H9 (cell line): ENCODE measurements at regions not wholly inside any gene's neighbourhood (a gene's known extent, or its start where the extent isn't known, plus 50 kb on each side); places are given as distances from the start of the nearest gene placed in this dataset.

Experiments used
- DNase-seq: peaks from one replicate; pipeline ENCODE4 v3.0.0-alpha.2; 2017
- H2AFZ ChIP-seq: one replicate; pipeline ENCODE4 v1.6.1; 2013; ENCODE audit warnings: mild to moderate bottlenecking, low read length, control low read depth, moderate library complexity
- H2AK5ac ChIP-seq: 2 replicates; pipeline ENCODE4 v1.6.1; 2013; ENCODE audit warnings: low read length, control low read depth, mixed read lengths; ENCODE audit not compliant: insufficient read length
- H2BK120ac ChIP-seq: one replicate; pipeline ENCODE4 v1.6.1; 2013; ENCODE audit warnings: low read depth, mild to moderate bottlenecking, low read length, control low read depth, inconsistent platforms; ENCODE audit not compliant: poor library complexity, severe bottlenecking
- H2BK12ac ChIP-seq: 2 replicates; pipeline ENCODE4 v1.6.1; 2013; ENCODE audit warnings: low read length, control low read depth, mixed read lengths, low read depth; ENCODE audit not compliant: insufficient read length
- H2BK15ac ChIP-seq: 2 replicates; pipeline ENCODE4 v1.6.1; 2013; ENCODE audit warnings: low read depth, low read length, control low read depth
- H2BK20ac ChIP-seq: one replicate; pipeline ENCODE4 v1.6.1; 2013; ENCODE audit warnings: low read depth, mild to moderate bottlenecking, low read length, control low read depth, inconsistent platforms; ENCODE audit not compliant: poor library complexity, severe bottlenecking
- H2BK5ac ChIP-seq: 2 replicates; pipeline ENCODE4 v1.6.1; 2013; ENCODE audit warnings: low read length, control low read depth, mixed read lengths; ENCODE audit not compliant: insufficient read length
- H3K14ac ChIP-seq: 2 replicates; pipeline ENCODE4 v1.6.1; 2013; ENCODE audit warnings: low read length, control low read depth; ENCODE audit not compliant: insufficient read depth
- H3K18ac ChIP-seq: 2 replicates; pipeline ENCODE4 v1.6.1; 2013; ENCODE audit warnings: low read depth, mild to moderate bottlenecking, mixed read lengths, low read length, control low read depth; ENCODE audit not compliant: insufficient read length
- H3K23ac ChIP-seq: 2 replicates; pipeline ENCODE4 v1.6.1; 2013; ENCODE audit warnings: low read length, control low read depth, mixed read lengths, low read depth; ENCODE audit not compliant: insufficient read length
- H3K23me2 ChIP-seq: 2 replicates; pipeline ENCODE4 v1.6.1; 2013; ENCODE audit warnings: low read depth, mild to moderate bottlenecking, mixed read lengths, low read length, control low read depth; ENCODE audit not compliant: insufficient read length, poor library complexity, severe bottlenecking
- H3K27ac ChIP-seq: 2 replicates; pipeline ENCODE4 v1.5.1; 2013; ENCODE audit warnings: low read length, control low read depth, mixed read lengths, low read depth; ENCODE audit not compliant: insufficient read length
- H3K27me3 ChIP-seq: 2 replicates; pipeline ENCODE4 v1.6.1; 2013; ENCODE audit warnings: low read length, control low read depth, inconsistent platforms; ENCODE audit not compliant: insufficient read depth
- H3K4ac ChIP-seq: 2 replicates; pipeline ENCODE4 v1.6.1; 2013; ENCODE audit warnings: low read depth, mild to moderate bottlenecking, control low read depth, inconsistent platforms, low read length, moderate library complexity
- H3K4me1 ChIP-seq: 2 replicates; pipeline ENCODE4 v1.6.1; 2013; ENCODE audit warnings: low read length, control low read depth, inconsistent platforms; ENCODE audit not compliant: insufficient read depth
- H3K4me2 ChIP-seq: 2 replicates; pipeline ENCODE4 v1.6.1; 2013; ENCODE audit warnings: low read length, control low read depth, mixed read lengths; ENCODE audit not compliant: insufficient read length, insufficient read depth
- H3K56ac ChIP-seq: 2 replicates; pipeline ENCODE4 v1.6.1; 2013; ENCODE audit warnings: low read depth, mild to moderate bottlenecking, mixed read lengths, low read length, control low read depth; ENCODE audit not compliant: insufficient read length
- H3K79me1 ChIP-seq: 2 replicates; pipeline ENCODE4 v1.6.1; 2013; ENCODE audit warnings: low read depth, mild to moderate bottlenecking, moderate library complexity, low read length, control low read depth, inconsistent platforms; ENCODE audit not compliant: insufficient read depth, poor library complexity, severe bottlenecking
- H3K79me2 ChIP-seq: 2 replicates; pipeline ENCODE4 v1.6.1; 2013; ENCODE audit warnings: low read length, control low read depth, inconsistent platforms; ENCODE audit not compliant: insufficient read depth
- H3K9ac ChIP-seq: 2 replicates; pipeline ENCODE4 v1.6.1; 2013; ENCODE audit warnings: low read length, control low read depth, mixed read lengths; ENCODE audit not compliant: insufficient read length; ENCODE audit errors: extremely low read depth
- H3K9me3 ChIP-seq: one replicate; pipeline ENCODE4 v1.6.1; 2013; ENCODE audit warnings: low read depth, low read length, inconsistent platforms; ENCODE audit not compliant: control insufficient read depth
- H3T11ph ChIP-seq: one replicate; pipeline ENCODE4 v1.6.1; 2013; ENCODE audit warnings: mild to moderate bottlenecking, low read length, control low read depth, inconsistent platforms
- H4K20me1 ChIP-seq: one replicate; pipeline ENCODE4 v1.6.1; 2013; ENCODE audit not compliant: control insufficient read depth, insufficient read length, insufficient read depth
- H4K5ac ChIP-seq: 2 replicates; pipeline ENCODE4 v1.6.1; 2013; ENCODE audit warnings: low read depth, mild to moderate bottlenecking, mixed read lengths, low read length, control low read depth; ENCODE audit not compliant: insufficient read length
- H4K8ac ChIP-seq: replicated peaks from 2 replicates; pipeline ENCODE4 v1.6.1; 2013; ENCODE audit warnings: low read length, control low read depth, mixed read lengths, low read depth; ENCODE audit not compliant: insufficient read length
- H4K91ac ChIP-seq: 2 replicates; pipeline ENCODE4 v1.6.1; 2013; ENCODE audit warnings: low read depth, mild to moderate bottlenecking, moderate library complexity, mixed read lengths, low read length, control low read depth; ENCODE audit not compliant: insufficient read length
- H3K27ac Mint-ChIP-seq, 3 experiments: 2 replicates in 2 of 3; 3 replicates in 1 of 3; pipeline ENCODE4 v1.8.0; 2020 to 2021; ENCODE audit warnings: mixed read lengths in 3 of 3, mild to moderate bottlenecking in 1 of 3, moderate library complexity in 1 of 3
- H3K27me3 Mint-ChIP-seq: 2 replicates; pipeline ENCODE4 v1.8.0; 2021; ENCODE audit warnings: low read depth, mild to moderate bottlenecking, moderate library complexity, mixed read lengths
- H3K36me3 Mint-ChIP-seq, 3 experiments: 2 replicates in 2 of 3; 3 replicates in 1 of 3; pipeline ENCODE4 v1.8.0; 2020 to 2021; ENCODE audit warnings: low read depth in 3 of 3, mixed read lengths in 3 of 3; ENCODE audit not compliant: insufficient read depth in 1 of 3
- H3K4me1 Mint-ChIP-seq, 2 experiments: 2 replicates each; pipeline ENCODE4 v1.8.0; 2020; ENCODE audit warnings: mixed read lengths in 2 of 2
- H3K4me3 Mint-ChIP-seq, 2 experiments: 2 replicates in 1 of 2; 3 replicates in 1 of 2; pipeline ENCODE4 v1.8.0; 2020 to 2021; ENCODE audit warnings: mild to moderate bottlenecking in 2 of 2, mixed read lengths in 2 of 2, moderate library complexity in 1 of 2
- H3K9me3 Mint-ChIP-seq, 2 experiments: 2 replicates in 1 of 2; 3 replicates in 1 of 2; pipeline ENCODE4 v1.8.0; 2020; ENCODE audit warnings: mild to moderate bottlenecking in 2 of 2, mixed read lengths in 2 of 2, moderate library complexity in 1 of 2
- WGBS: extraction: QIAGEN DNeasy Blood & Tissue Kit; methylation state at CpG from one replicate; pipeline ENCODE4 v1.1.7; 2013; ENCODE audit warnings: missing lambda C conversion rate, low lambda C conversion rate, mixed read lengths; ENCODE audit not compliant: insufficient read length; ENCODE audit errors: extremely low coverage; 5-methylcytosine and 5-hydroxymethylcytosine counted together
- TF ChIP-seq, protein P1 (sequence below): fragments of 200-600 bp; sonication (generic); conservative IDR thresholded peaks from 3 replicates; pipeline ENCODE4 v1.8.0; 2021; ENCODE audit warnings: antibody characterized with exemption, mild to moderate bottlenecking

DNA sequence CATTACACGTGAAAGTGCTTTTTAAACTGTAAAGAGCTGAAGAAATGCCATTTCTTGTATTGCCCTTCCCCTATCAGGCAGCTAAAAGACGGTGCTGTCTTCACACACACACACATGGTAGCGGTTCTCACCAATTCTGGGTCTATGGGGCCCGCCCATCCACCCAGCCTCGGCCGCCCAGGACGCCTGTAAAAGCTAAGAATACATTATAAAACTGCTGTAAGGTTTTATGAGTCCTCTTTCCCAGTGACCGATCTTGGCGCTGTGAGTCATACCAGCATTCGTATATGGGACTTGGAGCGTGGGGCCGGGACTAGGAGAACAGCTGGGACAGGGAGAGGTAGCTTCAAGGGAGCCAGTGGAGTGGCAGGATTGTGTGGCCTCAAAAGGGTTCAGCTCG, 149.7 kb upstream of the CADM1 start:
- Histone ChIP-seq H4K8ac (no peak overlapping the region), H3K23me2 (no peaks in the 10 kb centered on the region), H3K56ac (no peak overlapping the region), H3K23ac (no peak overlapping the region), H3K79me2 (no peaks in the 10 kb centered on the region), H3K79me1 (no peaks in the 10 kb centered on the region), H3K4me1 (no peaks in the 10 kb centered on the region), H2BK5ac (no peak overlapping the region), H3T11ph (no peak overlapping the region), H4K20me1 (no peaks in the 10 kb centered on the region), H2AK5ac (no peak overlapping the region), H2BK15ac (no peak overlapping the region), H4K91ac (no peak overlapping the region), H3K4ac (no peak overlapping the region), H2BK20ac (no peak overlapping the region), H4K5ac (no peak overlapping the region), H3K9ac (no peak overlapping the region), H3K14ac (no peak overlapping the region), H3K18ac (no peak overlapping the region), H2AFZ (no peak overlapping the region), H3K27me3 (peaks cover 3% of the 10 kb centered on the region; the same call in 1 of the 2 replicates), H2BK12ac (no peak overlapping the region), H2BK120ac (no peak overlapping the region), H3K9me3 (no peaks in the 10 kb centered on the region), H3K27ac (no peak overlapping the region), H3K4me2 (no peak overlapping the region)
- no peak overlapping the region for H3K4me3 Mint-ChIP-seq
- peaks cover 24 to 30% of the 10 kb centered on the region in 2 experiments for H3K4me1 Mint-ChIP-seq
- no peaks in the 10 kb centered on the region for H3K36me3 Mint-ChIP-seq
- peaks cover 57% of the 10 kb centered on the region for H3K27me3 Mint-ChIP-seq
- DNase-seq = no peak
- TF ChIP-seq, protein P1, sequence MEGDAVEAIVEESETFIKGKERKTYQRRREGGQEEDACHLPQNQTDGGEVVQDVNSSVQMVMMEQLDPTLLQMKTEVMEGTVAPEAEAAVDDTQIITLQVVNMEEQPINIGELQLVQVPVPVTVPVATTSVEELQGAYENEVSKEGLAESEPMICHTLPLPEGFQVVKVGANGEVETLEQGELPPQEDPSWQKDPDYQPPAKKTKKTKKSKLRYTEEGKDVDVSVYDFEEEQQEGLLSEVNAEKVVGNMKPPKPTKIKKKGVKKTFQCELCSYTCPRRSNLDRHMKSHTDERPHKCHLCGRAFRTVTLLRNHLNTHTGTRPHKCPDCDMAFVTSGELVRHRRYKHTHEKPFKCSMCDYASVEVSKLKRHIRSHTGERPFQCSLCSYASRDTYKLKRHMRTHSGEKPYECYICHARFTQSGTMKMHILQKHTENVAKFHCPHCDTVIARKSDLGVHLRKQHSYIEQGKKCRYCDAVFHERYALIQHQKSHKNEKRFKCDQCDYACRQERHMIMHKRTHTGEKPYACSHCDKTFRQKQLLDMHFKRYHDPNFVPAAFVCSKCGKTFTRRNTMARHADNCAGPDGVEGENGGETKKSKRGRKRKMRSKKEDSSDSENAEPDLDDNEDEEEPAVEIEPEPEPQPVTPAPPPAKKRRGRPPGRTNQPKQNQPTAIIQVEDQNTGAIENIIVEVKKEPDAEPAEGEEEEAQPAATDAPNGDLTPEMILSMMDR = no peak
- no peak overlapping the region for H3K27ac Mint-ChIP-seq
- WGBS = no CpG with 5 or more reads among the region's 13 CpGs
- no peaks in the 10 kb centered on the region for H3K9me3 Mint-ChIP-seq
